NCI-H510A treated with DMSO at 0.1 percent for 48 hours (cell line): ENCODE measurements at regions not wholly inside any gene's neighbourhood (a gene's known extent, or its start where the extent isn't known, plus 50 kb on each side); places are given as distances from the start of the nearest gene placed in this dataset.
A peak's percentile ranks its signal among the peaks of the same experiment; 100 is the strongest.

Source experiments
- DNase-seq: peaks from one replicate; lab custom pipeline; 2025; lab: John Stamatoyannopoulos, UW

- DNase-seq, result no peak
These were observed 91.9 kb upstream of the GHITM start for GRCh38 chr10:84047258-84048010.

DNA sequence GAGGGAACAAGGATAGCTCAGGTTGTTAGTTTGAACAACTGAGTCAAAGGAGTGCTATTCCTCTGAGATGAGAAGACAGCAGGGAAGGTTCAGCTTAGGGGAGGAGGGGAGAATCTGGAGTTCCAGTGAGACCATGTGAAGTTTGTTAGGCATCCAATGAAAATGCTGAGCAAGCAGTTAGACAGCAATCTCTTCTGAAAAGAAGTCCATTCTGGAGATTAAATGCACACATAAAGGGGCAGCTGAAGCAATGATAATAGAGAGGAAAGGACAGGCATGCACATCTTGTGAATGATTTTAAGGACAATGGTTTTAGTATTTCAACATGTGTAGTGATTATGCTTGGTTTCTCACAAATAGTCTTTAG is 89.7 kb upstream of the GHITM start:
- DNase-seq, result no peak

GRCh38 chr10:84053626-84054025 is 85.7 kb upstream of the GHITM start:
- DNase-seq, result no peak

DNA sequence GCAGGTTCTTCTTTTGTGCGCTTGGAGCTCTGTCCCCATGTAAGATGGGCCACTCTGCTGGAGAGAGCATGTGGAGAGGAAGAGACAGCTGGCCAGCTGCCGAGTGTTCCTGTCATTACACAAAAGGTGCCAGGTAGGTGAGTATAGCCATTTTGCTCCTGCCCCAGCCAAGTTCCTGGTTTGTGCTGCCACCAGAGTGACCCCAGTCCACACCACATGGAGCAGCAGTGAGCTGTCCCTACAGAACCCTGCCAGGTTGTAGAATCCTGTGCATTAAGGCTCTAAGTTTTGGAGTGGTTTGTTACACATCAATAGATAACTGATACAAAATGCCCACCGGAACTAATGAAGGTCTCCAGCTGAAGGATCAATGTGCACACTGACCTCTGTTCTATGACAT is 84.6 kb upstream of the GHITM start:
- peak; percentile 31 for DNase-seq

DNA sequence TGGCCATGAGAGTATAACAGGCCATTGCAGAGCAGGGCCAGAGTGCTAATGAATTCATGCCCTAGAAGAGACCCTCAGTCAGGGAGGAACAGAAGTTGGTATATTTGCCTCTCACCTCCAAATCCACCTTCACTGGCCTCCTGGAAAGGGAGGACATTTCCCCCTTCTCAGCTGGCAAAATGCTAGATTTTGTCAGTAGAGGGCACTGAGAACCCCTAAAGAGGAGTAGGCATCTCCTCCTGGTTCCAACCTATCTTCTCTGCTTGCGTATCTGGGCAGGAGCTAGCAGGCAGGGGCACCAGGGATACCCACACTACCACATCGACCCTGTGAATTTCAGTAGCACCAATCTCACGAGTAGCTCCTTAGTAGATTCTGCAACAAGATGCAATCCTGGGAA is 79.8 kb upstream of the GHITM start:
- DNase-seq, result no peak

GRCh38 chr10:84063440-84063839 is 75.9 kb upstream of the GHITM start:
- no peak for DNase-seq

GRCh38 chr10:84065804-84066601 is 73.3 kb upstream of the GHITM start:
- DNase-seq, result no peak

GRCh38 chr10:84074521-84074920 is 64.8 kb upstream of the GHITM start:
- no peak for DNase-seq

GRCh38 chr10:84075226-84076046 is 63.9 kb upstream of the GHITM start:
- no peak for DNase-seq

- no peak for DNase-seq
These were observed 63.3 kb upstream of the GHITM start for GRCh38 chr10:84076047-84076388.

GRCh38 chr10:84076540-84077195 is 62.6 kb upstream of the GHITM start:
- DNase-seq, result no peak

DNA sequence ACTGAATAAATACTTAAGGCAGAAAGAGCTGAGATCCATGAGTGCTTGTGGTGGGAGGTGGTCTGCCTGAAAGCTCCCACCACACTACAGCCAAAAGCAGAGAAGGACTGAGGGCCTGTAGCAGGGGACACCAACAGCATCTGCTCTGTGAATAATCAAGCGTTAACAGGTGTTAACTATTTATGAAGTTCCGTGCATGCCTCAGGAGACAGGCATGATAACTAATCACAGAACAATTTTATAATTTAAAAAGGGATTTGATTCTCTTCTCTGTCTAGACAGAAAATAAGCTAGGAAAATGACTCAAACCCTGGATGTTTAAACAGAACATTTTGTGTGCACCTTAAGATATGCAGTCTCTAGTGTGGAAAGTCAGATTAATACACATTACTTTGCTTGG is 61.5 kb upstream of the GHITM start:
- DNase-seq, result no peak

DNA sequence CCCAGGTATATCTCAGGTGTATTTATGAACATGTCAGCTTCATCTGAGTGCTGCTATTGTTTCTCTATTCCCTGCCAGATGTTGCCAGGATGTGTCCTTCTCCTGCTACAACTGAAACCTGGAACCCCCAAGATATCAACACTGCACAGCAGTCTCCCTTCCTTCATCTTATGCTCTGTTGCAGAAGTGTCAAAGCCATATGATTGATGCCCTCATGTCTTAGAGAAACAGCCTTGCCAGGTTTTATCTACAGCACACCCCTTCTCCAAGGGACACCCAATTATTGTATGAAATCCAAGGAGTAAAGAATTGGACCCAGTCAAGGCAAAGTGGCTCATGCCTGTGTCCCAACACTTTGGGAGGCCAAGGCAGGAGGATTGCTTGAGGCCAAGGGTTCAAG is 60.5 kb upstream of the GHITM start:
- no peak for DNase-seq

GRCh38 chr10:84084342-84084741 is 55.0 kb upstream of the GHITM start:
- no peak for DNase-seq

DNA sequence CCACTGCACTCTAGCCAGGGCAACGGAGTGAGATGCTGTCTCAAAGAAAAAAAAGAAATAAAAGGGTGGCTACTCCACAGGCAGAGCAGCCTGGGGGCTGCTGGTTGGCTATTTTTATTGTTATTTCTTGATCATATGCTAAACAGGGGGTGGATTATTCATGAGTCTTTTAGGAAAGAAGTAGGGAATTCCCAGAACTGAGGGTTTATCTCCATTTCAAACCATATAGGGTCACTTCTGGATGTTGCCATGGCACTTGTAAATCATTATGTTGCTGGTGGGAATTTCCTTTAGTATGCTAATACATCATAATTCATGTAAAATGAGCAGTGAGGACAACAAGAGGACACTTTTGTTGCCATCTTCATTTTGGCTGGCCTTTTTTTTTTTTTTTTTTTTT is 52.1 kb upstream of the GHITM start:
- no peak for DNase-seq

DNA sequence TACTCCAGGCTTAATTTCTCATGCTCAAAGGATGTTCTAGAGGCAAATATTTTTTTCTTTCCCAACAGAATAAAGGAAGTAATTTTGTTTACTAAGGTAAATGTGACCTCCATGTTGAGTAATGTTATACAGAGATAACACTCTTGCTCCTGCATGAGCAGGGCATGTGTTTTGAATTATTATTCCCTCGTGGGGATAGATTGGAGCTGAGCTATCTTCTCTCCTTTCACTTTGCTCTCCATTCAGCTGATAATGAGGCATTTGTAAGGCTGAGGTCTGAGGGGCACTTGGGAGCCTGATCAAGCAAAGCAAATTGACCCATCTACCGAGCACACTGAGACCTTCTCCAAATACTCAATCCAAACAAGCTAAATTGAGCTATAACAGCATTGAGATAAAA is 50.7 kb upstream of the GHITM start:
- no peak for DNase-seq

- no peak for DNase-seq
These were observed 50.1 kb upstream of the GHITM start for GRCh38 chr10:84089162-84089561.
